ENCODE measurements at regions not wholly inside any gene's neighbourhood (a gene's known extent, or its start where the extent isn't known, plus 50 kb on each side); places are given as distances from the start of the nearest gene placed in this dataset.

DNA sequence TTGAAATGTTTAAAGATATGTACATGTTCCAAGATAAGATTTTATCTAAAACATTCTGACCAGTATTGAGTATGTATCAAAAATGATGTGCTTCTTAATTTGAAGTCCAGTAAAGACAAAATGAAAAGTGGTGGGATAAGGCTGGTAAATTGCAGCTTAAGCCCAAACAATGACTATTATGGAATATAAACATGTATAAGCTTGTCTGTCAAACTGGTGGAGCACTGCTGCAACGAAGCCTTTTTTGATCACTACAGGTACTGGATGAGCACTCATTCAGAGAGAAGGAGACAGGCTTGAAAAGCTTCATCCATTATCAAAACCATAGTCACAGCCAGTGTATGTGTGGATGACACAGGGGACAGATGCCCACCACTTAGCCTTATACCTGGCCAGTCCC is 138.4 kb downstream of the ATP23 start:
- ATAC-seq, result no peak
- Mint-ChIP-seq H3K27ac (no peak overlapping the region), H3K36me3 (no peaks in the 10 kb centered on the region), H3K9me3 (no peaks in the 10 kb centered on the region), H3K27me3 (peaks cover 4 to 43% (median 8%) of the 10 kb centered on the region in 5 donors), H3K4me1 (no peaks in the 10 kb centered on the region), H3K4me3 (no peak overlapping the region)
- DNase-seq, result no peak
- POLR2A ChIA-PET, result no interaction called here

DNA sequence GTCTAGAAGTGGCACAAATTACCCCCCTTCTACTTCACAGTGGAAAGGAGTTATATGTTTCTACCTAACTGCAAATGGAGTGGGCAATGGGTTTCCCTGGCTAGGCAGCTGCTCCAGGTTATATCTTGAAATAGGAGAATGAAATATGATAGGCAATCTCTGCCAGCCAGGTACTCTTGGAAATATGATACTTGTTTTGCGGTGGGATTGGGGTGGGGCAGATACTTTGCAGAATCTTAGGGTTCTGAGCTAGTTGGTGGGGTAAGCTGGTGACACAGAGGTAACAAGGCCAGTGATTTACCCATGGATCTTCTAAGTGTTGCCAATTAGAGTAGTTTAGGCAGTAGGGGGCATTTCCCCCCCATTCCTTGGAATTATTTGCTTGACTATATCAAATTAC is 140.1 kb downstream of the ATP23 start:
- Mint-ChIP-seq H3K27me3 (peaks cover 8 to 57% (median 17%) of the 10 kb centered on the region in 5 donors), H3K27ac (no peak overlapping the region), H3K36me3 (no peaks in the 10 kb centered on the region), H3K4me1 (no peaks in the 10 kb centered on the region), H3K9me3 (no peaks in the 10 kb centered on the region), H3K4me3 (no peak overlapping the region)
- DNase-seq, result no peak
- no peak for ATAC-seq
- POLR2A ChIA-PET, result no interaction called here

GRCh38 chr12:58082996-58083395 is 141.6 kb downstream of the ATP23 start:
- no peaks in the 10 kb centered on the region for H3K36me3 Mint-ChIP-seq
- H3K27ac Mint-ChIP-seq, result no peak overlapping the region
- peaks cover 9 to 62% (median 30%) of the 10 kb centered on the region in 5 donors for H3K27me3 Mint-ChIP-seq
- H3K4me3 Mint-ChIP-seq, result no peak overlapping the region
- POLR2A ChIA-PET, result no interaction called here
- H3K9me3 Mint-ChIP-seq, result no peaks in the 10 kb centered on the region
- no peaks in the 10 kb centered on the region for H3K4me1 Mint-ChIP-seq
- no peak for DNase-seq
- no peak for ATAC-seq

DNA sequence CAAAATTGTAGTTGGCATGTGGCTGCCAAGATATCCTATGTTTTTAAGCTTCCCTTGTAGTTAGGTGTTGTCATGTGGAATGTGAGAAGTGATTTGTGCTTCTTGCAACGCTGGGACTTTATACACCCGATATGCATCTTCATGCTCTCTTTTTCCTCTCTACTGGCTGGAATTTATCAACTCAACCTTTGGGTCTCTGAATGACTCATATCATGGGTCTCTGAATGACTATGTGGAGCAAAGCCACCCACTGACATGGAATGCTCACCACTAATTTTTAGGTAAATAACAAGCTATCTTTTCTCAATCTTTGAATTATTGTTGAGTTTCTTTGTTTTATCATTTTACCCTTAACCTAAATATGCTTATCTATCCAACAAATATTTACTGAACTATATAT is 144.6 kb downstream of the ATP23 start:
- Mint-ChIP-seq H3K4me1 (no peaks in the 10 kb centered on the region), H3K27me3 (peaks cover 9 to 36% (median 29%) of the 10 kb centered on the region in 5 donors), H3K36me3 (no peaks in the 10 kb centered on the region), H3K4me3 (no peak overlapping the region), H3K9me3 (no peaks in the 10 kb centered on the region), H3K27ac (no peak overlapping the region)
- POLR2A ChIA-PET, result no interaction called here
- DNase-seq (no peak), ATAC-seq (no peak)

DNA sequence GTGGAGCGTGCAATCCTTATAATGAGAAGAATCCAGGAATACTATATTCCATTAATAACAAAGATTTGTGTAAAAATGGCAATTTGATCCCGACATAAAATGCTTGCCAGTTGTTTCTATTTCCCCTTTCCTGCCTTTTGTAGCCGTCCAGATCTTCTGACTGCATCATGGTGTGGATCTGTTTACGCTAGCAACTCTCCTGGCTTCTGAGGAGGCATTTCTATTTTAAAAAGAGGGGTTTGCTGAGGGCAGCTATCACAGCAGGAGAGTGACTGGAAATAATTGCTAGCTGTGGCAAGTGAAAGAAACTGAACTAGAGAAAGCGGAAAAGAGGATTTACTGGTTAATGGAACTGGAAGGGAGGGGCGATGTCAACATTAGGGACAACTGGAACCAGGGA is 145.6 kb downstream of the ATP23 start:
- Mint-ChIP-seq H3K4me3 (no peak overlapping the region), H3K27me3 (peaks cover 9 to 39% (median 32%) of the 10 kb centered on the region in 5 donors), H3K4me1 (no peaks in the 10 kb centered on the region), H3K9me3 (no peaks in the 10 kb centered on the region), H3K27ac (no peak overlapping the region), H3K36me3 (no peaks in the 10 kb centered on the region)
- DNase-seq (no peak), ATAC-seq (no peak)
- POLR2A ChIA-PET, result no interaction called here

DNA sequence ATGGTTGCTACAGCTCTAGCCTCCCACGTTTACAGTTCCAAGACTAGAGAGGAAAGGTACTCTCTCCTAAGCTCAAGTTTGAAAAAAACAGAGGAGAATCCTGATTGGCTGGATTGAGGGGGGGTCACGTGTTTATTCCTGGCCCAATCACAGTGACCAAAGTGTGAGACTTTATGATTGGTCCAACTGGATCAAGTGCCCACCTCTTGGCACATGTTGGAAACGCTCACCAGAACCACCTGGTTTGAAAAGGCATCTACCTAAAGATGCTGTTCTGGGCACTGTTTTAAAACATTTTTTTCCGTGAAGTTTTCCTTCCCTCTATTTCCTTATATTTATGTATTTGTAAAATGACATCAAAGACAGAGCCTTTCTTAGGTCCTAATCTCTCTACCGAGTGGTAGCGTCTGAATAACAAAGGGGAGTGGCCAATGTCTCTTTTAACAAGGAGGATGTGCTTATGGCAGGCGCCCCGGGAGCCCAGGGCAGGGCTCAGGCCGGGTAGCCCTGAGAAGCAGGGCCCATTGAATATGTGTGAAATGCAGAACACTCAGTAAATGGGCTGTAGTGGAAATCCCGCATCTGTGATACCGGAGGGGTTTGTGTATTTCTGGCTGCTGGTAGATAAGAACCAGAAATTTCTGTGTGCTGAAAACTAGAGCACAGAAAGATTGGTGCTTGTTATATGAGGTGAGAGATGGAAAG is 146.2 kb downstream of the ATP23 start:
- DNase-seq, result no peak
- Mint-ChIP-seq H3K4me1 (no peaks in the 10 kb centered on the region), H3K4me3 (no peak overlapping the region), H3K27me3 (peaks cover 9 to 39% (median 32%) of the 10 kb centered on the region in 5 donors), H3K36me3 (no peaks in the 10 kb centered on the region), H3K27ac (no peak overlapping the region), H3K9me3 (no peaks in the 10 kb centered on the region)
- POLR2A ChIA-PET, result no interaction called here
- no peak for ATAC-seq

DNA sequence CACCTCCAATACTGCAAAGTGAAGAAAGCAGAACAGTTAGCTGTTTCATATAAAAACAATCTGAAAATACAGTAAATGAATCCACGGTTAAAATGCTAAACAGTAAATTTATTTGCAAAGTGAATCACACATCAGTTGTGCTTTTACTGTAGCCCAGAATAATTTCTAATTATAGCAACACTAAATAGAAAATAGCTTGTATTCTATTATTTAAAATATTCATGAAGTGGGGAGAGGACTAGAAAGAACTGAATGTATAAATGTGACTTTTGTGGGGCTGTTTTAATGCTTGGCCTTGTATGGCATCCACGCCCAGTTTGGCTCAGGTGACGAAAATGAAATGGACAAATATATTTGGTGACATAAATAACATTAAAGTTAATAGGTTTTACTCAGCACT is 148.2 kb downstream of the ATP23 start:
- ATAC-seq (no peak), DNase-seq (no peak)
- Mint-ChIP-seq H3K27ac (no peak overlapping the region), H3K36me3 (no peaks in the 10 kb centered on the region), H3K4me1 (peaks cover 0 to 2% (median 0%) of the 10 kb centered on the region in 4 donors), H3K9me3 (no peaks in the 10 kb centered on the region), H3K27me3 (peaks cover 7 to 50% (median 27%) of the 10 kb centered on the region in 5 donors), H3K4me3 (no peak overlapping the region)
- POLR2A ChIA-PET, result no interaction called here

GRCh38 chr12:58090685-58091084 is 149.3 kb downstream of the ATP23 start:
- no peak overlapping the region for H3K27ac Mint-ChIP-seq
- H3K27me3 Mint-ChIP-seq, result peaks cover 7 to 43% (median 25%) of the 10 kb centered on the region in 5 donors
- H3K36me3 Mint-ChIP-seq, result no peaks in the 10 kb centered on the region
- peaks cover 0 to 2% (median 0%) of the 10 kb centered on the region in 4 donors for H3K4me1 Mint-ChIP-seq
- DNase-seq, result no peak
- no peak for ATAC-seq
- no peak overlapping the region for H3K4me3 Mint-ChIP-seq
- H3K9me3 Mint-ChIP-seq, result no peaks in the 10 kb centered on the region
- POLR2A ChIA-PET, result no interaction called here

- no peaks in the 10 kb centered on the region for H3K36me3 Mint-ChIP-seq
- POLR2A ChIA-PET, result no interaction called here
- DNase-seq, result no peak
- no peak overlapping the region for H3K27ac Mint-ChIP-seq
- H3K4me3 Mint-ChIP-seq, result no peak overlapping the region
- no peak for ATAC-seq
- H3K4me1 Mint-ChIP-seq, result peaks cover 0 to 2% (median 0%) of the 10 kb centered on the region in 4 donors
- H3K9me3 Mint-ChIP-seq, result peaks cover 0 to 1% (median 0%) of the 10 kb centered on the region in 9 donors
- peaks cover 1 to 31% (median 10%) of the 10 kb centered on the region in 5 donors for H3K27me3 Mint-ChIP-seq
Observed at GRCh38 chr12:58095002-58095401, 153.6 kb downstream of the ATP23 start.

- DNase-seq (no peak), ATAC-seq (no peak)
- Mint-ChIP-seq H3K27ac (no peak overlapping the region), H3K27me3 (peaks cover 2 to 33% (median 9%) of the 10 kb centered on the region in 5 donors), H3K4me3 (no peak overlapping the region), H3K4me1 (peaks cover 0 to 2% (median 0%) of the 10 kb centered on the region in 4 donors), H3K9me3 (peaks cover 0 to 7% (median 1%) of the 10 kb centered on the region in 9 donors), H3K36me3 (peaks cover 0 to 5% (median 3%) of the 10 kb centered on the region in 3 donors)
- POLR2A ChIA-PET, result no interaction called here
Observed at GRCh38 chr12:58097741-58098140, 156.4 kb downstream of the ATP23 start.

GRCh38 chr12:58099476-58099875 is 158.1 kb downstream of the ATP23 start:
- peaks cover 0 to 5% (median 3%) of the 10 kb centered on the region in 3 donors for H3K36me3 Mint-ChIP-seq

GRCh38 chr12:58104351-58104755 is 163.0 kb downstream of the ATP23 start:
- Mint-ChIP-seq H3K27me3 (peaks cover 1 to 20% (median 17%) of the 10 kb centered on the region in 5 donors), H3K36me3 (peaks cover 0 to 5% (median 3%) of the 10 kb centered on the region in 3 donors), H3K4me1 (peaks cover 0 to 3% (median 0%) of the 10 kb centered on the region in 4 donors), H3K27ac (no peak overlapping the region), H3K9me3 (peaks cover 0 to 10% (median 3%) of the 10 kb centered on the region in 9 donors), H3K4me3 (no peak overlapping the region)
- POLR2A ChIA-PET, result no interaction called here
- no peak for ATAC-seq
- no peak for DNase-seq

More at GRCh38 chr12:58099476-58099875, 158.1 kb downstream of the ATP23 start:
- POLR2A ChIA-PET, result no interaction called here
- H3K27ac Mint-ChIP-seq, result no peak overlapping the region
- H3K27me3 Mint-ChIP-seq, result peaks cover 3 to 20% (median 14%) of the 10 kb centered on the region in 5 donors
- H3K4me3 Mint-ChIP-seq, result no peak overlapping the region
- H3K4me1 Mint-ChIP-seq, result no peaks in the 10 kb centered on the region
- ATAC-seq (no peak), DNase-seq (no peak)
- H3K9me3 Mint-ChIP-seq, result peaks cover 0 to 7% (median 1%) of the 10 kb centered on the region in 9 donors

DNA sequence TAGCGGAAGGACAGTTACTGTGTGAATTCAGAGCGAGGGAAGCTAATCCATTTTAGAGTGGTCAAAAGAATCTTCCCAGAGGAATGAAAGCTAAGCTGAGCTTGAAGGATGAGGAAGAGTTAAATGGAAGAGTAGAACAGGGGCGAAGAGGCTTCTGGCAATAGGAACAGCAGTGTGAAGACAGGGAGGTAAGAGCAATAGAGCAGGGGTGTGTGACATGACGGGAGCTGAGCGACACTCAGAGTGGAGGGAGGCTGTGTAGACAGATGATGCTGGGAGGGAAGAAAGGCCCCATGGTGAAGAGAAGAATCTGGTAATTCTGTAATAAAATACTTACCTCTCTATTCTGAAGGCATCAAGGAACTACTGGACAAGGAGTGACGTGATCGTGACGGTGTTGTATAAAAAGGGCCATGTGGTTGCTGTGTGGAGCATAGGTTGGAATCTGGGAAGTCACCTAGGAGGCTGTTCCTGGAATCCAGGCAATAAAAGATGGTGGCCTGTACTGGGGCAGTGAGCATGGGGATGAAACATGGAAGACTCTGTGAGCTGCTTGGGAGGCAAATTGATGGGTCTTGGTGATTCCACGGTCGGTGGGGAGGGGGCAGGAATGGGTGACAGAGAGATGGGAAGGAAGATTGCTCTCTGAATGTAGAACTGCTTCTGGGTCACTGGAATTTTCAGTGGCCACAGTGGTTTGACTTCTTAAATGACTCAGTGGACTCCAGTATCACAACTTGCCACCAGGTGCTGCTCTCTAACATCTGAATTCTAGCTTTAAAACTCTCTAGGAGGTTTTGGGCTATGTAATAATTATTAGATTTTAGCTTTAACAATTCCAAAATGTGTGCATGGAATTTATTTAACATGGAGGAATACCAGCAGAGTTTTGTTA is 164.1 kb downstream of the ATP23 start:
- Mint-ChIP-seq H3K27ac (no peak overlapping the region), H3K4me1 (peaks cover 0 to 3% (median 0%) of the 10 kb centered on the region in 4 donors), H3K4me3 (no peak overlapping the region), H3K36me3 (peaks cover 0 to 5% (median 3%) of the 10 kb centered on the region in 3 donors), H3K27me3 (peaks cover 0 to 15% (median 10%) of the 10 kb centered on the region in 5 donors), H3K9me3 (peaks cover 0 to 10% (median 3%) of the 10 kb centered on the region in 9 donors)
- POLR2A ChIA-PET, result no interaction called here
- ATAC-seq (no peak), DNase-seq (no peak)

Measured in naive thymus-derived CD8-positive, alpha-beta T cell (primary cell).